MM.1S (cell line): ENCODE measurements at regions not wholly inside any gene's neighbourhood (a gene's known extent, or its start where the extent isn't known, plus 50 kb on each side); places are given as distances from the start of the nearest gene placed in this dataset.

Experiments used
- CTCF ChIP-seq: fragments of 300-600 bp; sonication (generic); IDR thresholded peaks from 2 replicates; pipeline ENCODE4 v1.5.1; 2016; ENCODE audit warnings: antibody characterized with exemption, low read length, mixed read lengths
- EZH2 ChIP-seq: fragments of 300-600 bp; sonication (generic); optimal IDR thresholded peaks from 2 replicates; pipeline ENCODE3; 2017; ENCODE audit warnings: low read depth, mild to moderate bottlenecking, antibody characterized with exemption, low read length, mixed read lengths
- EZH2phosphoT487 ChIP-seq: fragments of 300-600 bp; sonication (generic); IDR thresholded peaks from 2 replicates; pipeline ENCODE4 v1.6.1; 2018; ENCODE audit warnings: antibody characterized with exemption, low read length

DNA sequence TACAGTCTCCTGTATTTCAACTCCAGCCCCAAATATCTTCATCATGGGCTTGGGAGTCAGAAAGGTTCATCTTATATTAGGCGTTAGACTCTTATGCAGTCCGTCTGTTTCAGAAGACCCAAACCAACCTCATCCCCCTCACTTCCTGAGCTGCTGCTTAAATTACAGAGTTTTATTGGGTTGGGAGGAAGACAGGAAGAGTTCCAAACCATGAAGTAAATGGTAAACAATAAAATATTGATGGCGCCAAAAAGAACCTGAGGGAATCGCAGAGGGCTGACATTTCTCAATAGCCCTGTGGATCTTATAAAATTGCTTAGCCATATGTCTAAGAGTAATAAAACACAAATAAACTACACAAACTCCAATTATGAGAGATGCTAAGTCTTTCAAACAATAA lies 116.9 kb upstream of the C3orf80 start:
- TF ChIP-seq CTCF (no peak), EZH2 (no peak), EZH2phosphoT487 (no peak)
